Activated T-cell treated with anti-CD3 and anti-CD28 coated beads, Interleukin-2, amount 50 U/mL, for 1 hour (primary cell): ENCODE measurements at regions not wholly inside any gene's neighbourhood (a gene's known extent, or its start where the extent isn't known, plus 50 kb on each side); places are given as distances from the start of the nearest gene placed in this dataset.

Source experiments
- DNase-seq: peaks from one replicate; pipeline ENCODE4 v3.0.0-alpha.2; 2020

DNA sequence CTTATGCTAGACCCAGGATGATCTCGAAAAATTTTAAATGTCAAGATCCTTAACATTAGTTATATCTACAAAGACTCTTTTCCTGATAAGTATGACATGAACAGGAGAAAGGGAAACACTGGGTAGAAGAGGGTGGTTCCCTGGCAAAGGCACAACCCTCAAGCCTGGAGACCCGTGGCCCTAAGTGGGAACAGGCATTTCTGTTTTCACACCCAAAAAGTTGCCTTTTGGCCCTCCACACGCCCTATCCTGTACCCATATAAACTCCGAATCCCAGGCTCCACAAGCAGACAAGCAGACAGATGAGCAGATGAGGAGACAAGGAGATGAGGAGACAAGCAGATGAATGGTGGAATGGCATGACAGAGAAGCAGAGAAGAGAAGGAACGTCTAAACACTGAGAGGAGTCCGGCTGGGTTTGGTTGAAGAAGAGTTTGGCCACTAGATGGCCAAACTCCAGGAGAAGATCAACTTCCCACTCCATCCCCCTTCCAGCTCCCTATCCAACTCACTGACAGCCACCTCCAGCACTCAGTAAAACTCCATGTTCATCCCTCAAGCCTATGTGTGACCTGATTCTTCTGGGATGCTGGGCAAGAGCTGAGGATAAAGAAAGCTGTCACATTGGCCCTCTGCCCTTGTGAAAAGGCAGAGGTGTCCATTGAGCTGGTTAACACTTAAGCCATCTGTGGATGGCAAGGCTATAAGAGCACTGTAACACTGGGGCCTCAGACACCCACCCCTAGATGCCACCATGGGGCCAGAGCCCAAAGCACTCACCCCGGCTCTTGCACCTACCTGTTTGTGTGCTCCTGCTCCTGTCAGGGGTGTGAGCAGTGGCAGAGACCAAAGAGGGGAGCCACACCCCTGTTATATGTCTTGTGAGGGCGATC, 139.6 kb upstream of the FAM20A start:
- DNase-seq, result no peak

DNA sequence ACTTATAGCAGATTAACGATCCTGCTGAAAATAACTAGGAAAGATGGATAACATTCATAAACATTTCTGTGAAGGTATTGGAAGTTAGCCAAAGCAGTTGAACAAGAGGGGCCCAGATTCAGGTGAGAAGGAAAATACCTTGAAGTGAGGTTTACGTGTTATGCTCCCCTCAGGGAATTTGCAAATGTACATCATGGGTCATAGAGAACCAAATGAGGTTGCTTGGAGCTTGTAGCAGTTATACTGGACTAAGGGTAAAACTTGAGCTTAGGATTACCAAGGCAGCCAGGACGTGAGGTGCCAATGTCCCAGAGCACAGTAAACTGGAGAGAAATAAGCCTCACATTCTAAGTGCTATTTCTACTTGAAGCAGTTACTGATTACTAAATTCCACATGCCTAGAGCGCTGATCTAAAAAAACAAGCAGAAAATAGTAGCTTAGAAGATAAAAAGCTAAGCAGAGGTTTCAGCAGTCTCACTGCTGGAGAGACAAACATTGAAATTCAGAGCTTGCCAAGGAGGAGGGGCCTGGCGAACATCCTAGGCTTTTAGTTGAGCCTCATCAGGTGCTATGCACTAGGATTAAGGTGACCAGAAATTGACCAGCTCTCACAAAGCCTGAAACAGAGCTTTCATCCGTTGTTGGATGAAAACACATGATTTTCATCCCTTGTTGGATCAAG, 136.7 kb upstream of the FAM20A start:
- no peak for DNase-seq

DNA sequence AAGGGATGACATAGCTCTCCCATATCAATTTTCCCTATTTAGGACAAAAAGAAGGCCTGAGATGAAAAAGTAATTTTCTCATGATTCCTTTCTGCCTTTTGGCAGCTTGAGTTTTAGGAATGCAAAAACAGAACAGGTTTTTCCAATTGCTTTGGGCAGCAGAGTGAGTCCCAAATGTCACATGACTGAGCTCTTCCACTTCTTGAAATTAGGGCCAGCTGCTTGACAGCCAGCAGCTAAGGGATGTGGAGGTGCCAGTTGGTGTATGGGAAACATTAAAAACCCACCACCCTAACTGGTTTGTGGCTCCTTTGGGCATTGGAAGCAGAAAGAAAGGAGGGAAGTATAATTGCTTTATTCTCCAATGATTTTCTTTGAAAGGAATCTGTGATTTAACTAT, 133.8 kb upstream of the FAM20A start:
- no peak for DNase-seq

DNA sequence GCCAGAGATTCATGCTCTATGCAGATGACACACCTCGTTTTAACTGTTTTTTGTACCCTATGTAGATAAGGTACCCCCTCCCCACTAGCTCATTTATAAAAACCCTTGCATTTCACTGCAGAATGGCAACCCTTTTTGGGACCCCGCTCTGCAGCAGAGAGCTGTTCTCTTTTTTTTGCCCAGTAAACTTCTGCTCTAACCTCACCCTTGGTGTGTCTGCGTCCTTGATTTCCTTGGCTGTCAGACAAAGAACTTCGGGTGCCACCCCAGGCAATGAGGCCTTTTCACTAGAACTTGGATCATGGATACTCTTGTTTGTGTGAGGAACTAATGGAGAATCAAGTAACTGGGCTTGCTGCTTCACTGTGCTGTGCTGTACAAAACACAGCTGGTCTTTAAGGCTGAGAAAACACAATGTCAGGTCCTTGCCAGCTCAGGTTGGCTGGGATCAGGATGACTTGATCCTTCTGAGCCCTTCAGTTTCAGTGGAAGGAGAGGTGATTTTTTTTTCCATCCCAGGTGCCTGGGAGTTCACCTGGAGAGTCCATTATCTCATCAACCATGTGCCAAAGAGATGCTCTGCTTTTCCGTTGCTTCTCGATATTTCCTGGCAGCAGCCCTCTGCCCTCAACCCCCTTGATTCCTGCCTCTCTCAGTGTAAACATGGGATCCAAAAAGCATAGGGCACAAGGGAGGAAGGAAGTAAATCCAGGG, 133.2 kb upstream of the FAM20A start:
- DNase-seq, result no peak

DNA sequence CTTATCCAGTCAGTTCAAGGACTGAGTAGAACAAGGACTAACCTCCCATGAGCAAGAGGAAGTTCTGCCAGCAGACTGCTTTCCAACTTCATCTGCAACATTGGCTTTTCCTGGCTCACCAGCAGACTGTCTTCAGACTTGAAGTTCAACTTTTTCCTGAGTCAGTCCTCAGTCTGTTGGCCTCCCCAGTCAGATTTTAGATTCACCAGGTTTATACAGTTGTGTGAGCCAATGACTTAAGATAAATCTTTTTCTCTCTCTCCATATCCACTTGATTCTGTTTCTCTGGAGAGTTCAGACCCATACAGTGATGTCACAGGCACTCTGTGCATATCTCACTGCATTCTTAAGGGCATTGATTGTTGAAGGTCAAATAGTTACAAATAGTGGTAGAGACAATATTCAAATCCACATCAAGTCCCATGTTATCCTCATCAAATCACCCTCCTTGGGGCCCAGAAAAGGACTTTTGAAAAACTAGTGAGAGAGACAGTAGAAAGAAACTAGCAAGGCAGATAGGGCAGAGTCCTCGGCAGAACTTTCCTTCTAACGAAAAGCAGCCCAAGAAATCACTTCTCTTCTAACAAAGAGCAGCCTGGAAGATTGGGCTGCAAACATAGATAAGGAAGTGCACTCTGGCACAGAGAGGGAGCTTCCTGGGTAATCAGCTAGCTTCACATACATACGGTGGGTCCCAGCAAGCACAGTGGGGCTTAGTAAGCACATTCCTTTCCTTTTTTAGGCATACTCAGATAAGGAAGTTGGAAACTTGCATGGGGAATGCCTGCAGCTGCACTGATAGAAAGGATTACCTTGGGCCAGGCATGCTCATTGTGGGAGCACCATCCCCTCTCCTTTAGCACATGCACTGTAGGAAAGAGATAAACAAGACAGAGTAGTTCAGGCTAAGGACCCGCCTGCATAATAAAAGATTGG, 132.3 kb upstream of the FAM20A start:
- DNase-seq, result no peak

DNA sequence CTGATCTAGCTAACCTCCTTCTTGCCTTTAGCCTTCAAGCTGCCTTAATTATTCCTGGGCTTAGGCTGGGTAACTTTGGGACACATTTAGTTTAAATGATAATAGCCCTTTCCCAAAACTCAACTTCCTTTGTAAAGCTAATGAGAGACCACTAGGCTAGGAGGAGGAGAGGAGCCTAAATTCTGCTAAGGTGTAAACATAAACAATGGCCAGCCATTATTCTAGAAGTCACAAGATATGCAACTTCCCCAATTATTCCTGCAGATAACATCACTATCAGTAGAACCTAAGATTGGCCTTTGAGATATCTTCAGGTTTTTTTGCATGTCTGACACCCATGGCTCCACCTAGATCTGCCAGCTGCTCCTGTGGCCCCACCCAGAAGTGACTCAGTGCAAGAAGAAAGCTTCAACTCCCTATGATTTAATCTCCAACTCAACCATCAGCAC, 131.2 kb upstream of the FAM20A start:
- no peak for DNase-seq

DNA sequence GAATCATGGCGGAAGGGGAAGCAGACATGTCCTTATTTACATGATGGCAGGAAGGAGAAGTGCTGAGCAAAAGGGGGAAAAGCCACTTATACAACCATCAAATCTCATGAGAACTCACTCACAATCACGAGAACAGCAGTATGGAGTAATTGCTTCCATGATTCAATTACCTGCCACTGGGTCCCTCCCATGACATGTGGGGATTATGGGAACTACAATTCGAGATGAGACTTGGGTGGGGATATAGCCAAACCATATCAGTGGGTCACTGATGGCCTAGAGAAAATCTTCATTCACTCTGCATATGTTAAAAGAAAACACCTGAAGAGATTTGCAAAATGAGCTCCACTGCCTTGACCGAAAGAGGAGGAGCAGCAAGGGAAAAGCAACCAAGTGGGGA, 130.3 kb upstream of the FAM20A start:
- no peak for DNase-seq

DNA sequence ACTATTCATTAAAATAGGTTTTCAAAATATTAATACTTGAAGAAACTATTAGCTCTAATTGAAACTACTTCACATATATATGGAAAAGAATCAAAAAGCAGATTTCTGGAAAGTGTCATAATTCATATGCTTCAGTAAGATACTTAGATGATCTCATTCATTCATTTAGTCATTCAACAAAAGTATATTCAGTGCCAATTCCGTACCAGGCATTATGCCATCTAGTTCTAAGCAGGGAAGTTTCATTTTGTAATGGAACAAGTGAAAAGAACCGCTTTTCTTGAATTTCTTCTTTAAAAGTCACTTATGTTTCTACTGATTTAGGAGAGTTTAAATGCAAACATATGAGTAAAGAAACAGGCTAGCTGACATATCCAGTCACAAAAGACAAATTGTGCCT, 118.3 kb upstream of the FAM20A start:
- no peak for DNase-seq

DNA sequence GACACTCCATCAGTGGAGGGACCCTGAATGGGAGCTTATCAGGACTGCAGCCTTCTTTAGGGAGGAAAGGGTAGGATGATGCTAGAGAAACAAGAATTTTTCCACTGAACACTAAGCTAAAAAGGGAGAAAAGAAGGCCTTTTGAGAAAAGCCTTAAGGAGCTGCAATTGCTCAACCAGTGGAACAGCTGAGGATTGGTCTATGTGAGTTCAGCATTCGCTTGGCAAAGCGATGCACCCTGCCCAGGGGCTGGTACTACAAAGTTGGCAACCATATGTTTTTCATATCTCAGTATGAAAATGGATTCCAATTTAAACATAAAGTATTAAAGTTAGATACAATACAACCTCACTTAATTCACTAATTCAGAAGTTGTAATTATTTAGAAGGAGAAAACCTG, 117.8 kb upstream of the FAM20A start:
- DNase-seq, result no peak

DNA sequence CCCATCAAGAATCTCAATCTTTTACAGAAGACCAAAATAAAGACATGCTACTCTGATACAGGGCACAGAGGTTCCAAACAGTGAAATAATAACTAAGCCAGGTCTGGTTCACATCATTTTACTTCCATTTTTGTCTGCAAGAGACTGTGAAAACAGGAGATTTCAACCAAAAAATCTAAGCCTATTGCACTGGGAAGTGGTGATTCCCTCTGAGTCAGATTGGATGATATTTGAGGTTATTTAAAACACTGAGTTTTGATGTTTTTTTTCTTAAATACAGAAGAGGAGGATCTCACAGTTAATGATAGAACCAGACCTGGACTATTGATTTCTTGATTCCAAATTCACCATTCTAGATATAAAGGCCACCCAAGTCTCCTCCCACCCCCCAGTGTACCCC, 117.3 kb upstream of the FAM20A start:
- DNase-seq, result no peak

DNA sequence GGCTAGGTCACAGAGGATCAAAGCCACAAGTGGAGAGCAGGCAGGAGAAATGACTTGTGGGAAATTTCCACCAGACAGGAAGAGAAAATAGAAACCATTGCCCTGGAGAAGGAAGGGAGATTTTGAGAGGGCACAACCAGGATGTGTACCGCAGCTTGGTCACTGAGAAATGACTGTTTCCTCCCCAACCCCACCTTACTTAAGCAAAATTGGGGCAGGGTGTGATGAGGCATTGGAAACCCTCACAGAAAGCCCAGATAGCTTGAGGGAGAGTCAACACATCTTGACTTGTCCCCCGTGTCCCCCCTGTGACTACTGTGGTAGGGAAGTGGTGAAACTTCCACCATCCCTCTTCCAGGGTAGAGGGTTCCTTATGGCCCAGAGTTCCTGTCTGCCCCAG, 113.5 kb upstream of the FAM20A start:
- DNase-seq, result no peak

DNA sequence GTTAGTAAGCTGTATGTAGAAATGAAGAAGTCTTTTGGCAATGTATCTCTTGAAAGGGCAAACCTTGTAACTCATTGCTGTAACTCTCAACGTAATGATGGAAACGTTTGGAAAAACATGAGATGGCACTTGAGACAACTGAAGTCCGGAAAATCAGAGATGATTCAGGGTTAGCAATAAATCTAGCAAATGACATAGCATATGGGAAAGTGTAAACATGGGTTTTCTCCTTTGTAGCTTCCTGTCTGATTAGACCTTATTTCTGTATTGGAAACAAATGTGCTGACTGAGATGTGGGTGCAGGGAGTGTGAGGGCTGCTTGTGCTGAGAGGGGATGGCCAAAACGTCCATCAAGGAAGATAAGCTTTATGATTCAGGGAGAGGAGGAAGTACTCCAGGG, 110.7 kb upstream of the FAM20A start:
- DNase-seq, result no peak

DNA sequence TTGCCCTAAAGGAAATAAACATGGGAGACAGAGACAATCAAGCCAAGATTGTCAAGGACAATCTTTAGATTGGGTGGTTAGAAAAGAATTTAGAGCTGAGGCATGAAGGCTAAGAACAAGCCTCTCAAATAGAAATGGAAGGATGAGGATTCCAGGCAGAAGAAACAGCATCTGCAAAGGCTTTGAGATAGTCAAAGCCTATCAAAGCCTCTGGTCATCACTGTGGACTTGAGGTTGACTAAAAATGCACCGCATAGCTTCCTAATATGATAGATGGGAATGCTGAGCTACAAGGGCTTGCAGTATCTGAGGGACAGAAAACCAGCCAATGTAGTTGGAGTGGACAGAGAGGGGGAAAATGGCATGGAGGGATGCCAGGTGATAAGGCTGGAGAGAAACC, 109.8 kb upstream of the FAM20A start:
- DNase-seq, result no peak

DNA sequence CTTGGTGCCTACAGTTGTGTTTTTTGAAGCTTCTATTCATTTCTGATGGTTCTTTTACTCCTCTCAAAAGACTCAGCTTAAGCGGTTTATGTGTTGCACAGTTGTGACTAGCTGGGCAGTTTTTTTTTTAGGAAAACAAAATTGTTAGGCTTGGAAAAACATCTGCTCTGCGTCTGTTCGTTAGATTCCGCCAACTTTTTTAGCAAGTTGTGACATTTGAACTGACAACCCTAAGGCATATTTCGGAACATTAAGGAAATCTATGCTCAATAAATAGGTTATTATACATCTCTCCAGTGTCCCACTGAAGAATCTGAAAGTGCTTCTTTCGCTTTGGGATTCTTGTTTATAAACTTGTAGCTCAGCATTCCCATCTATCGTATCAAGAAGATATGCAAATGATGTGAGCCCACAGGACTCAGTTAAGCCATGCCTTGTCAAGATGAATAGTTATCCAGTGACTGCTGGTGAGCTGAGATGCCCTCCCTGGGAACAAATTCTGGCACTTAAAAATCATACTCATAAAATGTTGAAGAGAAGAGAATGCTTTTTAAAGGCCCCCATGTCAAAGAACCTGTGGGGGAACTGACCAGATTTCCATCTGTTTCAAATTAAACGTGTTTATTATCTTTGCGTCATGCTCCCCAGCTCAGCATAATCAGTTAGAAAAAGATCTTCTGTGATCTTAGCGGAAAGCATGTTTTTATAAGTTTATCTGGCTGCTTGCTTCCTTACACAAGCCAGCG, 109.0 kb upstream of the FAM20A start:
- DNase-seq, result no peak

DNA sequence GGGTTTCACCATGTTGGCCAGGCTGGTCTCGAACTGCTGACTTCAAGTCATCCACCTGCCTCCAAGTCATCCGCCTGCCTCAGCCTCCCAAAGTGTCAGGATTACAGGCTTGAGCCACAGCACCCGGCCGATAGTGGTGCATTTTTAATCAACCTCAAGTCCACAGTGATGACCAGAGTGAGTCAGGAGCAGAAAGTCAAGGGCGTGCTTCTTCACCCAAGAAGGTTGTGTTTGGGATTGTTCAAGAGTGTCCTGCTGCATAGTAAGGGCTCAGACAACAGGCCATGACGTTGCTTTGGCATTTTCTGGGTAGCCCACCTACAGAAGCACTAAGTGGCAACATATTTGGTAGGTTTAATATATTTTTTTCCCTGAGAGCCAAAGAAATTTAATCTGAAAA, 108.3 kb upstream of the FAM20A start:
- DNase-seq, result no peak

DNA sequence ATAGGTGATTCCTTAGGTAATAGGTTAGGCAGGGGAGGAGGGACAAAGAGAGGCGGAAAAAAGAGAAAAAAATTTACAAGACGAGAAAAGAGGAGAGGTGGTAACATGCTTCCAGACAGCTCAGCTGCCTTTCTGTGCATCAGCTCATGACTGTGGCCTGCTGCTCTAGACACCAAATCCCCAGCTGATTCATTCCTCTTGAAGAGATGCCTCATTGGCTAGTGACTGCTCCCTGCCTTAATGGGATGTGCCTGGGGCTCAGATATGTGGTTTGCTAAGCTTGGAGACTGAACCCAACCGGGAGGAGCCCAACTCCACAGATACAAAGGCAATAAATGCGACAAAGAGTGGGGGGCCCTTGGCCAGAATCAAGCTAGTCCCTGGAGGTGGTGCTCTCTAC, 105.9 kb upstream of the FAM20A start:
- DNase-seq, result no peak

DNA sequence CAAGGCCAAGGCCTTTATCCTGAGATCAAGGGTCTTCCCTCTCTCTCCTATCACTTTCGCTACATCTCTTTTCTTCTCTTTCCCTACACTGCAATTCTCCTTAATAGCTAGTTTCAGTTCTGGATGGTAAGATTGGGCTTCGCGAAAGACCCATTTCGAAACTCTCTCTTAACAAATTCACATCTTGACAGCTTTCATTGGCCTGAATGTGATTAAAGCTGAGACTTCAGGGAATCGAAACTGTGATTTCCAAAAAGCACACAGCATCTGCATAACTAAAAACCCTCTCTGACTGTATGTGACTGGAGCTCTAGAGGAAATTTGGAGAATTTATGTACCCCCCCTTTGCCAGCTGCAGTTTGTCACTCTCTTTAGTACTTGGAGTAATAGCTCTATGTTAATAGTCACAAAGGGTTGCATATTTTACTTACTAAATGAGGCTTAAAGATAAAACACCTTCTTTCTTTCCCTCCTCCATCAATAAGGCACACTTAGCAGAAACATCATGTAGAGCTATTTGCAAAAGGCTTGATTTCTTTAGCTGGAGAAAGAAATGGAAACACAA, 105.3 kb upstream of the FAM20A start:
- DNase-seq, result no peak

DNA sequence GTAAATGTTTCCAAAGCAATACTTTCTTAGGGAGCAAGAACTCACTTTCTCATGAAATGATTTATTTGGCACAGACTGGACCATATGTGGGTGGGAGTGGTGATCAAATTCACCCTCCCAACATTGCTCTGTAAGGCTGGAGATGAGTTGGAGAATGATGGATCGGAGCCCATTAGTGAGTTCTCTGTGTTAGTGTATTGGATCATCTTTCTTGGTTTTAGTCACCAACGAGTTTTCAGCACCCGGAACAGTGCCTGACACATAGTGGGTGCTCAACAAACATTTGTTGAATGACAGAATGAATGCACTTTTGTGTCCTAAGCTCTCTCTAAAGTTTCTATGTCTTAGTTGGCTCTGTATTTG, 104.5 kb upstream of the FAM20A start:
- DNase-seq, result no peak

DNA sequence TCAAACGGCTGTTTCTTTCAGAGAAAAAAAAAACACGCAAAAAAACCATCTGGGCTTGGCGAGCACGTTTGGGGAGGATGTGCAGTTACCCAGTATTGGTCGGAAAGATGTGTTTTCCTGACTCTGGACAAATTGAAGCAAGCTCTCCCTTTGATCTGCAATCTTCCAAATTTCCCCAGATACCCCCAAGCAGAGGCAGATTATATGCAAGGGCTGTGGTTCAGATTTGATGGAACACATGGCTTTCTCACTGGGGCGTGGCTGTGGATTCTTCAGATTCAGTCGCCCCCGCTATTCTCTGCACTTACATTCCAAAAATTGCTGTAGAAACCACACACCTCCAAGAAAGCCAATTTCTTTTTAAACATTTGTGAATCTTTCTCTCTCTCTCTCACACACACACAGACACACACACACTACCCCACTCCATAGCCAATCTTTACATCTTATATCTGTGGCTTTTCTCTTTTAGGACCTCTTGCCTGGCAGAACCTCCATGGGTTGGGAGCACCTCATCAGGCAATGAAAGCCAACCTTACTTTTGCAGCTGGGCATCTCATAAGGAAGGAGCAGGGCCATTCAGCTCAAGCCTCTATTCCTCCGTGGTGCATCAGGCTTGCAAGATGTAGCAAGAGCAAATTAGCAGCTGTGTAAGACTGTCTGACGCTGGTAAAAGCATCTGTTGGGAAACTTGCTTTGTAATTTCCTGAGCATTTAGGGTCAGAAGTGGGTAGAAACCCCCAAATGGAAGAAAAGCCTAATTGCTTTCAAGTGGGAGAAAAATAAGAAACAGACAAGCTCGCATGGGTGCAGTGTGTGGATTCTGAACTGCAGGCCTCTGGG, 103.9 kb upstream of the FAM20A start:
- DNase-seq, result no peak

DNA sequence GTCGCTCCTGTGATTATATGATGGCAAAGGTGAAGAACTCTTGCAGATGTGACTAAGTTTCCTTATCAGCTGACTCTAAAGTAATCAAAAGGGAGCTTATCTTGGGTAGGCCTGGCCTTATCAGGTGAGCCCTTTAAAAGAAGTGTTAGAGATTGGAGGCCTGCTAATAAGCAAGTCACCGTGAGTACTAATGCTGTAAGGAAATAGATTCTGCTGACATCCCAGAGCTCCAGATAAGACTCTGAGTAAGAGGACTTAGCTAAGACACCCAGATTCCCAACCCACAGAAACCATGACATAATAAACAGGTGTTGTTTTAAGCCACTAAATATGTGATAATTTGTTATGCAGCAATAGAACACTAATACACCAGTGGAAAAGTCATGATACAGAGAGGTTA, 99.9 kb upstream of the FAM20A start:
- DNase-seq, result no peak

DNA sequence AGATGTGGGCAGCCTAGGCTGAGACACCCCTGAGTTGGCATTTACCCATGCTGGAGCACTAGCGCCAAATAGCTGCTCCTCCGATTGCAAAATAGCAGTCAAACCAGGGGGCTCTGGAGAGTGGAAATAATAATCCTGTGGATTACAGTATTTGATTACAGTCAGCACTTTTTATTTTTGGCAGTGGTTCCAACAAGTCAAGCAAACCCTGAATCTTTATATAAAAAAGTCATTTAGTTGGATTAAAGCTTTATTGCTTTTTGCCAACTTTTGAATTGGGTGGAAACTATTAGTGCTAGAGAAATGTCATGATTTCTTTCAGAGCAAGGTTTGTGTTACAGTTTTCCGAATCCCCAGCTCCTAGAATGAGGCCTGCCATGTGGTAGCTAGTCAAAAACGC, 99.3 kb upstream of the FAM20A start:
- no peak for DNase-seq
